Fibroblast of lung (primary cell): ENCODE measurements at regions not wholly inside any gene's neighbourhood (a gene's known extent, or its start where the extent isn't known, plus 50 kb on each side); places are given as distances from the start of the nearest gene placed in this dataset.

Experiments used
- DNase-seq, 2 donors: peaks; one replicate each; pipeline versions ENCODE4 v3.0.0 to v3.0.0-alpha.2; 2010; ENCODE audit warnings: low read depth in 2 of 2
- H2AFZ ChIP-seq: 2 replicates; pipeline ENCODE4 v1.5.1; 2012; ENCODE audit warnings: low read length, control low read depth, inconsistent platforms
- H3K27ac ChIP-seq: 2 replicates; pipeline ENCODE4 v1.5.1; 2011; ENCODE audit warnings: low read length, control low read depth; ENCODE audit not compliant: insufficient read depth
- H3K27me3 ChIP-seq: 2 replicates; pipeline ENCODE4 v1.5.1; 2011; ENCODE audit warnings: mild to moderate bottlenecking, low read length; ENCODE audit not compliant: control insufficient read depth, insufficient read depth
- H3K36me3 ChIP-seq: 2 replicates; pipeline ENCODE4 v1.5.1; 2011; ENCODE audit warnings: low read length; ENCODE audit not compliant: control insufficient read depth, insufficient read depth
- H3K4me1 ChIP-seq: 2 replicates; pipeline ENCODE4 v1.5.1; 2011; ENCODE audit warnings: low read length; ENCODE audit not compliant: control insufficient read depth, insufficient read depth; ENCODE audit errors: extremely low read depth
- H3K4me2 ChIP-seq: 2 replicates; pipeline ENCODE4 v1.5.1; 2011; ENCODE audit warnings: low read length, control low read depth; ENCODE audit not compliant: insufficient read depth; ENCODE audit errors: extremely low read depth
- H3K4me3 ChIP-seq, 4 experiments: fragments of 200-600 bp in 1 of 4; sonication (generic) in 1 of 4; replicated peaks in 1 of 4; 2 replicates each; pipeline ENCODE4 v1.5.1; 2011 to 2016; ENCODE audit warnings: low read length in 4 of 4, low read depth in 3 of 4, mild to moderate bottlenecking in 3 of 4, control low read depth in 2 of 4, inconsistent platforms in 1 of 4, mixed read lengths in 1 of 4; ENCODE audit not compliant: insufficient read depth in 1 of 4; ENCODE audit errors: control extremely low read depth in 1 of 4
- H3K79me2 ChIP-seq: 2 replicates; pipeline ENCODE4 v1.5.1; 2012; ENCODE audit warnings: mild to moderate bottlenecking, low read length, inconsistent platforms; ENCODE audit not compliant: control insufficient read depth, insufficient read depth
- H3K9ac ChIP-seq: 2 replicates; pipeline ENCODE4 v1.5.1; 2011; ENCODE audit warnings: mild to moderate bottlenecking, low read length, control low read depth; ENCODE audit not compliant: insufficient read depth
- H3K9me3 ChIP-seq: 2 replicates; pipeline ENCODE4 v1.5.1; 2012; ENCODE audit warnings: low read depth, low read length; ENCODE audit not compliant: control insufficient read depth, insufficient read depth
- H4K20me1 ChIP-seq: 2 replicates; pipeline ENCODE4 v1.5.1; 2011; ENCODE audit warnings: low read length; ENCODE audit not compliant: control insufficient read depth, insufficient read depth; ENCODE audit errors: extremely low read depth
- CTCF ChIP-seq, 2 donors: IDR thresholded peaks in 1 of 2; conservative IDR thresholded peaks in 1 of 2; 1 replicate in 1 of 2; 2 replicates in 1 of 2; pipeline ENCODE4 v1.5.1; 2011 to 2012; ENCODE audit warnings: low read length in 2 of 2, control low read depth in 1 of 2, inconsistent platforms in 1 of 2, low read depth in 1 of 2, mild to moderate bottlenecking in 1 of 2
- EZH2 ChIP-seq: IDR thresholded peaks from 2 replicates; pipeline ENCODE4 v1.5.1; 2012; ENCODE audit warnings: low read length, control low read depth, mild to moderate bottlenecking; ENCODE audit errors: missing control alignments

- H3K9me3 ChIP-seq, result no peaks in the 10 kb centered on the region
- no peak overlapping the region for H3K9ac ChIP-seq
- no peaks in the 10 kb centered on the region for H3K4me1 ChIP-seq
- no peak overlapping the region for H2AFZ ChIP-seq
- no peaks in the 10 kb centered on the region for H3K36me3 ChIP-seq
- no peak overlapping the region for H3K4me3 ChIP-seq
- no peaks in the 10 kb centered on the region for H3K79me2 ChIP-seq
- no peak for TF ChIP-seq CTCF (conservative IDR thresholded peaks at IDR 0.05 in 1 of 2, IDR thresholded peaks at IDR 0.05 in 1 of 2; ENCODE audit: low read depth in 1 of 2, low read length in 2 of 2)
- no peak for TF ChIP-seq EZH2
- no peaks in the 10 kb centered on the region for H4K20me1 ChIP-seq
- H3K4me2 ChIP-seq, result no peak overlapping the region
- DNase-seq, result no peak
- no peak overlapping the region for H3K27ac ChIP-seq
- H3K27me3 ChIP-seq, result no peaks in the 10 kb centered on the region
Observed at GRCh38 chr13:33448889-33449288, 163.3 kb upstream of the STARD13 start.

GRCh38 chr13:33450956-33451709 lies 165.6 kb upstream of the STARD13 start:
- TF ChIP-seq EZH2 (no peak), CTCF (conservative IDR thresholded peaks at IDR 0.05 in 1 of 2, IDR thresholded peaks at IDR 0.05 in 1 of 2; ENCODE audit: low read depth in 1 of 2, low read length in 2 of 2) (no peak)

GRCh38 chr13:33452873-33453517 lies 167.4 kb upstream of the STARD13 start:
- DNase-seq, result no peak
- H3K27ac ChIP-seq, result no peak overlapping the region
- no peaks in the 10 kb centered on the region for H3K36me3 ChIP-seq
- H3K4me3 ChIP-seq, result no peak overlapping the region
- no peak overlapping the region for H3K4me2 ChIP-seq
- H3K4me1 ChIP-seq, result peaks cover 2% of the 10 kb centered on the region
- H3K79me2 ChIP-seq, result no peaks in the 10 kb centered on the region
- H3K9ac ChIP-seq, result no peak overlapping the region
- TF ChIP-seq EZH2, result no peak
- no peak for TF ChIP-seq CTCF (conservative IDR thresholded peaks at IDR 0.05 in 1 of 2, IDR thresholded peaks at IDR 0.05 in 1 of 2; ENCODE audit: low read depth in 1 of 2, low read length in 2 of 2)
- H2AFZ ChIP-seq, result no peak overlapping the region
- no peaks in the 10 kb centered on the region for H3K27me3 ChIP-seq
- H4K20me1 ChIP-seq, result no peaks in the 10 kb centered on the region
- H3K9me3 ChIP-seq, result no peaks in the 10 kb centered on the region

More at GRCh38 chr13:33450956-33451709, 165.6 kb upstream of the STARD13 start:
- no peak overlapping the region for H3K9ac ChIP-seq
- DNase-seq, result no peak
- H3K27me3 ChIP-seq, result no peaks in the 10 kb centered on the region
- H3K27ac ChIP-seq, result no peak overlapping the region
- H4K20me1 ChIP-seq, result no peaks in the 10 kb centered on the region
- H3K79me2 ChIP-seq, result no peaks in the 10 kb centered on the region
- H2AFZ ChIP-seq, result no peak overlapping the region
- H3K4me3 ChIP-seq, result no peak overlapping the region
- no peak overlapping the region for H3K4me2 ChIP-seq
- H3K36me3 ChIP-seq, result no peaks in the 10 kb centered on the region
- peaks cover 2% of the 10 kb centered on the region for H3K4me1 ChIP-seq
- H3K9me3 ChIP-seq, result no peaks in the 10 kb centered on the region
